Suppressor macrophage treated with lipopolysaccharide for 1 hour (primary cell): ENCODE measurements at regions not wholly inside any gene's neighbourhood (a gene's known extent, or its start where the extent isn't known, plus 50 kb on each side); places are given as distances from the start of the nearest gene placed in this dataset.

ENCODE experiments used
- DNase-seq, 3 donors: peaks; one replicate each; pipeline ENCODE4 v3.0.0-alpha.2; 2020 to 2022

DNA sequence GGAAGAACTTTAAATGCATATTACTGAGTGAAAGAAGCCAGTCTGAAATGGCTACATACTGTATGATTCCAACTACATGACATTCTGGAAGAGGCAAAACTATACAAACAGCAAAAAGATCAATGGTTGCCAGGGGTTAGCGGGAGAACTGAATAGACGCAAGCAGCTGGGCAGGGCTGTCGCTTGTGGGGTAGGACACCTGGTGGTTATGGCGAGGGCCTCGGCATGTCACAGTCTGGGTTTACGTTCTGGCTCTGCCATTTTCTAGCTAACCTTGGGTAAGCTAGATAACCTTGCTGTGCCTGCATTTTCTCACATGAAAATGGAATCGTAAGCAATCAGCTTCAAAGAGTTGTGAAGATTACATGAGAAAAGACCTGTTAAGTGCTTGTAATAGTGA lies 55.2 kb upstream of the SYT13 start:
- DNase-seq = no peak

DNA sequence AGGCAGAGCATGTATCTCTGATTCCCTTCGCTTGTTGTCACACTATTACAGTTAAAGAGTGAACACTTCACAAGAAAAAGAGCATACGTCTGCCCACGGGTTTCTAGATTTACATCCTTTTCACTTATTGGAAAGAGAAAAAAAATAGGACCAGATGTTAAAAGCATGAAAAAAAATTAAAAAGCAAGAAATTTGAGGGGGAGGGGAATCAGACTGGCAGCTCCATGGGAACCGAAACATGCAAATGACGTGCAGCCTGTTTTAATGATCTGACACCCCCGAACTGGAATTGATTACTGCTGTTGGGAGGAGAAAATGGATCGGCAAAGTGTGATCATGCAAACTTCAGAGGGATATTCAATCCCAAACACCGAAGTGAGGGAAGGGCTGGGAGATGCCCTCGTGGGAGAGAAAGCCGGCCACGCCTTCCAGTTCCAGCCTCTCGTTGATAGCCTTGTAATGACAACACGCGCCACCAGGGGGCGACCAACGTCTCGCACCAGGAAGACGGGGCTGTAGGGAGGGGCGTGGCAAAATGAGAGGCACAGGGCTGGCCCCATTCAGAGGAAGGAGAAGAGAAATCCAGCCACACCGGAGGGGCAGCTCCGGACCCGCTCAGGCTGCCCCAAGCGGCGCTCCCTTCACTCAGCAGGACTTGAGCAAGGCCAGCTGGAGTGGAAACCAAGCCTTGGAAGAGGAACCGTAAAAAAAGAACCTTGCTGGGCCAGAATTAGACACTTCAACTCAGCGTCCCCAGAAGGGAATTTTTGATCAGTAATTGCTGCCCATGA lies 53.8 kb upstream of the SYT13 start:
- DNase-seq = peak; percentile 95 to 96 (median 96)

- DNase-seq = no peak
Observed at GRCh38 chr11:45337583-45338360, 51.6 kb upstream of the SYT13 start.

DNA sequence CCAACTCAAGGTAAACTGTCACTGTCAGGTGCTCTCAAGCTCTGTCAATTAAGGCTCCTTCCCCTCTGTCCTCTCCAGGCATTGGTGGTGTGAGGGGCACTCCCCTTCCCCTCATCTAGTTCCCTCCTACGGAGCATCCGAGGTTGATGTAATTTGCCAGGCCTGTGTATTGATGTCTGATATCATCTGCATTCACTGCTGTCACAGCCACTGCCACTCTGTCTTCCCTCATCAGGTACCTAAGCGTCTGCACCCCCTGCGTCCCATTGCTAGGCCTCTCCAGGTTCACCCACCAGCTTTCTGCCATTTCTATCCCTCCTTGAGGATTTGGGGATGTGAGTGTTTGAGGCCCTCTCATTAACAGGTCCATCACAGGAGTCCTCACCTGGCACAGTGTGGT lies 50.0 kb upstream of the SYT13 start:
- no peak for DNase-seq
